Occipital lobe (tissue), 1 donor: ENCODE measurements at regions not wholly inside any gene's neighbourhood (a gene's known extent, or its start where the extent isn't known, plus 50 kb on each side); places are given as distances from the start of the nearest gene placed in this dataset.

Experiments used
- DNase-seq: peaks from one replicate; lab custom pipeline; 2025; lab: John Stamatoyannopoulos, UW

GRCh38 chr5:125372694-125373631 lies 626.5 kb upstream of the ZNF608 start:
- peak; percentile 9 for DNase-seq

DNA sequence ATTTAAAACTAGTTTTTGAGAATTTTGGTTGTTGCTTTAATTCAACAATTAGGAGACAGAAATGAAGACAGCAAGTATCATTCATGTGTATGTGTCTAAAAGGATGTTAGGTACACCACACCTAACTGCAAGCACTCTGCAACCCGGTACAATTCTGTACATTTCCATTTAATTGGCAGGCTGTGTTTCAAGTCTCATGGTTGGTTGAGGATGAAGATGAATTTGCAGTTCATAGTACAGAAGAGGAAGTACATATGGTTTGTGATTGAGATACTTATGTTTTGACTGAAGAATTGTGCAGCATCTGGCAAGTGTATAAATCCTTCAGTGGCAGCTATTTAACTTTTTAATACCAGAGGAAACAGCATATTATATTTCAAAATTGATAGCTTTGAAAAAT lies 628.7 kb upstream of the ZNF608 start:
- DNase-seq: no peak

- no peak for DNase-seq
Observed at GRCh38 chr5:125376059-125376641, 629.7 kb upstream of the ZNF608 start.

DNA sequence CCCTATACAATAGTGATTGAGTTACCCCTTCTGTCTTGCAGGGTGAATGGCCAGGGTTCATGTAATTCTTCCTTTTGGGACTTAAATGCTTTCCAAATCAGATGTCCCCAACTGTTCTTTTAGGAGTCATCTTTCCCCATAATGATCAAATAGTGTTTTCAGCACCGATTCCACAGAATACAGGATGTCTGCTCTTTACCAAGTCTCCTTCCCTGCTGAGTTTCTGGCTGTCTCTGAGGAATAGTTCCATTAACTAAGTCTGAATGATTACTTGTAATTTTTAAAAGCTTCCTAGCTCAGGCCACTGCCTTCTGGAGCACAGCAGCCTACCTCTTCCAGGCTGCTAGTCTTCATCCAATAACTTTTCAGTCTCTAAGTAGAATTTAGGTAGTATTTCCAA lies 630.7 kb upstream of the ZNF608 start:
- DNase-seq: no peak

DNA sequence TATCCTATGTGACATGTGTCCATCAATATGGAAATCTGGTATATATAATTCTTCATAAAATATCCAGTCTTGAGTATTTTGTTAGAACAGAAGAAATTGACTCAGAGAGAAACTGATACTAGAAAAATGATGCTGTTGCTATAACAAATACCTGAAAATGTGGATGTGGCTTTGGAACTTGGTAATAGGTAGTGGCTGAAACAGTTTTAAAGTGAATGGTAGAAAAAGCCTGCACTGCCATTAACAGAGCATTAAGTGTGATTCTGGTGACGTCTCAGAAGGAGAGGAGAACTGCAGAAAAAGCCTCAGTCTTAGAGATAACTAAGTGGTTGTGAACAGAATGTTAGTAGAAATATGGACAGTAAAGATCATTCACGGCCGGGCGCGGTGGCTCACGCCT lies 634.9 kb upstream of the ZNF608 start:
- no peak for DNase-seq

- DNase-seq: no peak
Observed at GRCh38 chr5:125384071-125384470, 637.6 kb upstream of the ZNF608 start.

GRCh38 chr5:125390326-125390725 lies 643.9 kb upstream of the ZNF608 start:
- no peak for DNase-seq

- DNase-seq: no peak
Observed at GRCh38 chr5:125393221-125393815, 646.9 kb upstream of the ZNF608 start.

- DNase-seq: no peak
Observed at GRCh38 chr5:125394661-125395280, 648.3 kb upstream of the ZNF608 start.

GRCh38 chr5:125396462-125396861 lies 650.0 kb upstream of the ZNF608 start:
- DNase-seq: no peak

- no peak for DNase-seq
Observed at GRCh38 chr5:125398466-125398865, 652.0 kb upstream of the ZNF608 start.

GRCh38 chr5:125399885-125400284 lies 653.4 kb upstream of the ZNF608 start:
- DNase-seq: no peak

GRCh38 chr5:125401724-125402622 lies 655.5 kb upstream of the ZNF608 start:
- DNase-seq: no peak

GRCh38 chr5:125402787-125403186 lies 656.3 kb upstream of the ZNF608 start:
- no peak for DNase-seq

DNA sequence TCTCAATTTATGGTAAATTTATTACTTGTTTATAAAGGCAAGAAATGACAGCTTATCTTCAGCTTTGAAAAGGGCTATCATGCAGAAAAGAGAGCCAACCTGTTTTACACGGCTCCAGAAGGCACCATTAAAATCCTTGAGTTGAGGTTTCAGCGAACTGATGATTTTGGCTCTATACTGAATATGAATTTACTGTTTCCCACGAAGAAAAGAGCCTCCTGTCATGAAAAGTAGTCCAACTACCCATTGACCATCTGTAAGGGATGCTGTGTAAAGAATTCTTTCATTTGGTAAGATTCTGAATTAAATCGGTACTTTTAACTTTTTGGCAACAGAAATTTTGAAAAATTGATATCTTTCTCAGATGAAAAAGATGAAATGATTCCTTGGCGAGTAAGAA lies 657.6 kb upstream of the ZNF608 start:
- no peak for DNase-seq

DNA sequence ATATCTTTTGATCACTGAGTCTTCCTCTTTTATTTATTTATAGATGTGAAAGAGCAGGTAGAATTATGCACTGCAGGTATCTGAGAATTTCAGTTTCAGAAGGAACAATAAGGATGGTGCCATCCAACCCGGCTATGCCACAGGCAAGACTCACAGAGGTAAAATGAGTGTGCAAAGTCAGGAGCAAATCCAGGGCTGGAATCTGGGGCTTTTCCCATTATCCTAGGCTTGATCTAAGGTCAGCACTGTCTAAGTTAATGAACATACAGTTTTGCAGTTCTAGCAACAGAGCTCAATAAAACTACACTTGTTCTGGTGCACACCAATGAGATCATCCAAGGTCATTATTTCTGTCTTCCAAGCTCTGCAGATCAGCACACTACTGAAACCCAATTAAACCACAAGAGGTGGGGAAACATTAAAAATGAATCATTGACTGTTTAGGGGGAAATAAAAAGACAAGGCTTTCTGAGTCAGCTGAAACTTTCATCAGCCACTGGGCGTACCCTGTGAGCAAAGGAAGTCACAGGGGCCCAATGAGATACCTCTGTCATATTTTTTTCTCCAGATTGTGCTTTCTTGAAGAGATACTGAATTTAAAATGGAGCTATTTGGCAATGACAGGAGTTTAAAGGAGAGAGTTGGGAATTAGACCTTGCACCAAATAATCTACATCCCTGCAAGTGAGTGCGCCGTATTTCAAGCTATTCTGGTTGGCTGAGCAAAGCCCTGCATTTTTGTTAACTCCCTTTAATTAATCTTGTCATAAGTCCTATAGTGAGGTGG lies 662.2 kb upstream of the ZNF608 start:
- no peak for DNase-seq

DNA sequence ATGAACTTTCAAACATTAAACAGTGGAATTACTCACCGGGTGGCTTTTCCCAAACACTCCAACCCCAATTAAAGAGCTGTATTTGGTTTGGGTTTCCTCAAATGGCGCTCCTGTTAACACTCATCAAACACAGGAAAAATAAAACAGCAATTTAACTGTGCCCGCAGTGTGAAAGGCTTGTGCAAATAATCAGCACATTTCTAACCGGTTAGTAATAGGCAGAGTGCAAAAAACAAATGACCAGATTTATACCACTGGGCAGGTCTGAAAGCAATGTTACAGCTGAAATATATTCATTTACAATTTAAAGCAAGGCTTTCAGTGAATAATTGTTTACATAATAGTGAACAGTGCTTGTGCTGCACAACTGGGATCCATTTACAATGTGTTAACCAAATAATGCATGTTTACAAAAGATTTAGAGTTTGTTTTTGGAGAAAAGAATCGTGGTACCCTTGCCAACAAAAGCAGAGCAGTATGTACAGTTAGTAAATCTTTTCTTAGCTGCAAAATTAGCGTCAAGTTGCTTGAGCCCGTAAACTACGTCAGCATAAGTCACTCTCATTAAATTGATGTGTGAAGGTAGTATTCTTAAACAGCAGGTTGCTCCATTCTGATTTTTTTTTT lies 662.9 kb upstream of the ZNF608 start:
- DNase-seq: no peak

DNA sequence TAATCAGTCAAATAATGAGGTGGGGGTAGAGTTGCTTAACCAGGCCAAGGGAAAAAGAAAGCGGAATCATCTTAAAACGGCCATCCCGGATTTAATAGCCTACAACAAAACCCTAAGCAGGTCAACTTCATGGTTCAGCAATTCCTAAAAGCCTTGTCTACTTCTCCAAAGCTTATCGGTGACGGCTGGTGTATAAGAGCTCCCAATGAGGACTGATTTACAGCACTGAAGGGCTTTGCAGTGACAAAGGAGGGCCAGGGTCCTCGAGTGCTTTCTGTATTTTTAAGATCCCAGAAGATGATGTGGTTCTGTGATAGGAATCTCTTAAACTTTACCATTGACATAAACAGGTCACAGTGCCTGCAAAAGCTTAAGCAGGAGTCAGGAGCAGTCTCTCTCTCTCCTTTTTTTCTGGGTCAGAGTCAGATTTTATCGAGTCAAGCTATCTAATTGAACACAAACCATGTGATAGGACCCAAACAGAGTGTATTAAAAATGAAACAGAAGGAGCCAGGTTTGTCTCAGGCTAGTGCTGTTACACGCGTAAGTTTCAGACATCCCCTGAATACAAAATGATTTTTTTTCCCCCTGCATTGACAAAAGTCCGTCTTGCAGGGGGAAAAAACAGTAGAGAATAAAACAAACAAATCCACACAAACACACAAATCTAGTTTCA lies 663.6 kb upstream of the ZNF608 start:
- no peak for DNase-seq

GRCh38 chr5:125410537-125411070 lies 664.2 kb upstream of the ZNF608 start:
- no peak for DNase-seq
